ENCODE measurements at regions not wholly inside any gene's neighbourhood (a gene's known extent, or its start where the extent isn't known, plus 50 kb on each side); places are given as distances from the start of the nearest gene placed in this dataset.

DNA sequence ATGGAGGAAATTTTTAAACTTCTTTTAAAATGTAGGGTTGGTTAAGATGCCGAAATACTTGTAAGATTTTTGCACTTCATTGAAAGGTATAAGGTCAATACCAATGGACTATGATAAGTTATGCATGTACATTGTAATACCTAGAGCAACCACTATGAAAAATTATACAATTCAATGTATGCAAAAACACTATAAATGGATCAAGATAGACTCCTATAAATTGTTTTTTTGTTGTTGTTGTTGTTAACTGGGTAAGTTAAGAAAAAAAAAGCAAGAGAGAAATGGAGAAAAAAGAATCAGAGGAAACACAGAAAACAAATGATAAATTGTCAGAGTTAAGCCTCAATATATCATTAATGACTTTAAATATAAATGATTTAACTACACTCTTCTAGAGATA, 421.2 kb downstream of the TMEM182 start:
- TF ChIP-seq HNF4G (IDR thresholded peaks at IDR 0.05) (no peak), RXRA (IDR thresholded peaks at IDR 0.05) (no peak), CTCF (IDR thresholded peaks at IDR 0.05; ENCODE audit: low read depth, low read length, missing input control) (no peak), EGR1 (IDR thresholded peaks at IDR 0.05; ENCODE audit: low read depth in 2 of 2) (no peak), TAF1 (conservative IDR thresholded peaks at IDR 0.05) (no peak), YY1 (IDR thresholded peaks at IDR 0.05) (no peak), FOXA2 (IDR thresholded peaks at IDR 0.05) (no peak), ZBTB33 (IDR thresholded peaks at IDR 0.05) (no peak)
